H7 (cell line): ENCODE measurements at regions not wholly inside any gene's neighbourhood (a gene's known extent, or its start where the extent isn't known, plus 50 kb on each side); places are given as distances from the start of the nearest gene placed in this dataset.

Experiments
- DNase-seq: peaks from one replicate; pipeline ENCODE4 v3.0.0; 2012
- H3K27me3 ChIP-seq: 2 replicates; pipeline ENCODE4 v1.6.0; 2011; ENCODE audit warnings: mild to moderate bottlenecking, low read length; ENCODE audit not compliant: control insufficient read depth, insufficient read depth
- H3K36me3 ChIP-seq: replicated peaks from 2 replicates; pipeline ENCODE4 v1.5.1; 2011; ENCODE audit warnings: low read length; ENCODE audit not compliant: control insufficient read depth, insufficient read depth
- H3K4me3 ChIP-seq: 2 replicates; pipeline ENCODE4 v1.5.1; 2011; ENCODE audit warnings: low read depth, mild to moderate bottlenecking, control low read depth, low read length, moderate library complexity; ENCODE audit not compliant: insufficient read depth

DNA sequence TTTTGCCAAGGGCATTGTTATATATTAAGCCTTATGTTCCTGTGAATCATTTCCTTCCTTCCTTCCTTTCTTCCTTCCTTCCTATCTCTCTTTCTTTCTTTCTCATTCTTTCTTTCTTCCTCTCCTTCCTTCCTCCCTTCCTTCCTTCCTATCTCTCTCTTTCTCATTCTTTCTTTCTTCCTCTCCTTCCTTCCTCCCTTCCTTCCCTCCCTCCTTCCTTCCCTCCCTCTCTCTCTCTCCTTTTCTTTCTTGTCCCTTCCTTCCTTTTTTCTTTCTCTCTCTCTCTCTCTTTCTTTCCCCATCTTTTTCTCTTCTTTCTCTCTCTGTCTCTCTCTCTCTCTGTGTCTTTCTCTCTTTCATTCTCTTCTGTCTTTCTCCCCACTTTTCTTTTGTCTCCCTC lies 226.6 kb downstream of the ETNK1 start:
- no peak for DNase-seq
- no peaks in the 10 kb centered on the region for H3K27me3 ChIP-seq
- no peaks in the 10 kb centered on the region for H3K36me3 ChIP-seq
- H3K4me3 ChIP-seq = no peak overlapping the region

DNA sequence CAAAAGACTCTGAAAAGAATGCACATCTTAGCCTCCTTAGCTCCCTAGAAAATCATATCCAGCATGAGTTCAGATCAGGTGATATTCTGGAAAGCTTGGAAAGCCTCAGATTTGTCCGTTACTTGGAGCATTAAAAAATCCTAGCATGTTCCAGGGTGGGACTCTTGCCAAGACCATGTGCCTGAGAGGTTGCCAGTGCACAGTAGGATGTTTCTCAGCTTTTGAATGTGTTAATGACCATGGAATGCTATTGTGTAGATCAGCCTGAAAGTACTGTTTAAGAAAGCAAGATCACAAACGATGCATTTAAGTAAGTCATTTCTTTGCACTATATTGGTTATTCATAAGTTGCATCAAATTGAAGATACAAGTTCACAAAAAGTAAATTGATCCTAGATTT lies 230.5 kb downstream of the ETNK1 start:
- no peak overlapping the region for H3K4me3 ChIP-seq
- H3K27me3 ChIP-seq = no peaks in the 10 kb centered on the region
- peak; percentile 6 for DNase-seq
- no peaks in the 10 kb centered on the region for H3K36me3 ChIP-seq

DNA sequence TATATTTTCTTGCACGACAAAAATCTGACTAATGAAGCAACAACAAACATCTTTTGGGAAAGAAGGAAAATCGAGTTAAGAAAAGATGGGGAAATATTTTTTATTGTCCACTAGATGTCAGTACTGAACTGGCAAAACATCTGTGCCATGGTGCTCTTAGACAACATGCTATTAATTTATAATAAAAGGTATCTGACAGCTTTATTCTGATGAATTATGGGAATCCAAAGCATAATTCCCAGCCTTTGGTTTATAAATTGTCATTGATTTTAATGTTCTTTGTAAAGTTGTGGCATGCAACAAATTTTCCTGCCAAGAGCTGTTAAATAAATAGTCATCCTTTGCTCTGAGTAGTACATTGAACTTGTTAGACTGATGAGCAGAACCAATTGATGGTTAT lies 231.2 kb downstream of the ETNK1 start:
- DNase-seq = no peak
- Histone ChIP-seq H3K27me3 (no peaks in the 10 kb centered on the region), H3K36me3 (no peaks in the 10 kb centered on the region), H3K4me3 (no peak overlapping the region)

DNA sequence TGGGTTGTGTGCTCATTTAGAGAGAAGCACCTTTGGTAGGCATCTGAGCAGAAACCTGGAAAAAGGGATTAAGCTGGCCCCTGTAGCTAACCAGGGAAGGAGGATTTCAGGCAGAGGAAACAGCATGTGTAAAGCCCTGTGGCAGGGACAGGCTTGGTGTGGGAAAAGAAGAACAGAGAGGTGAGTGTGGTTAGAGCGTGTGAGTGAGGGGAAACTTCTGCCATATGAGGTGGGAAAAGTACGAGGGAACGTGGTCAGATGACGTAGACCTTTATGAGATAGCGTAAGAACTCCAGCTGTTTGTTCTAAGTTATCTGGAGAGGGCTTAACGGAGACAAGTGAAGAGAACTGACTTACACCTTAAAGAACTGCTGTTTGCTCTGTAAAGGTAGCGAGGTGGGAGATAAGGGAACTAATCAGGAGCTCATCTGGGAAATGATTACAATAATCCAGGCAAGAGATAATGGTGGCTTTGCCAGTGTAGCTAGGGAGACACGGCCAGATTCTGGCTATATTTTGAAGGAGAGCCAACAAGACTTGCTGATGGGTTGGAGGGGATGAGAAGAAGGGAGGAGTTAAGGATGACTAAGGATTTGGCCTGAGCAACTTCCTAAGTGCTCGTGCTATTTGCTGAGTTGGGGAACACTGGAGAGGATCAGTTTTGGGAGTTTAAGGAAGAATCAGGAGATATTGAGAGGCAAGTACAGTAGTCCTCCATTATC lies 234.0 kb downstream of the ETNK1 start:
- Histone ChIP-seq H3K36me3 (no peaks in the 10 kb centered on the region), H3K4me3 (no peak overlapping the region), H3K27me3 (no peaks in the 10 kb centered on the region)
- no peak for DNase-seq

DNA sequence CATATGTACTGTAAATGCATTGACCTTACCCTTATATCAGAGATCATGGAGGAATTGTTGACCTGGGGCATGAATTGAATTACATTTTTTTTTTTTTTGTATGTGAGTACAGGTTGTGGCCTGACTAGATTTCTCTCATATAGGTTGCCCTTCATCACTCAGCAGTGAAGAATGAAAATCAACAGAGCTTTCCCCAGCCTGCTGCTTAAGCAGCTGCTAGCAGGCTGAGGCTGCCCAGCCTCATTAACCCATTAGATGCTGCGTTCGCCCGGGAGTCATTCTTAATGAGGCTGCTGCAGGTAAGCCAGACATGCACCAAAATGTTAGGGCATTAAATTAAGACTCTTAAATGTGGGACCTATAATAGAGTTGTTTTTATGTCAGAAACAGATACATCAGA lies 236.0 kb downstream of the ETNK1 start:
- DNase-seq = no peak
- Histone ChIP-seq H3K27me3 (no peaks in the 10 kb centered on the region), H3K36me3 (no peaks in the 10 kb centered on the region), H3K4me3 (no peak overlapping the region)

DNA sequence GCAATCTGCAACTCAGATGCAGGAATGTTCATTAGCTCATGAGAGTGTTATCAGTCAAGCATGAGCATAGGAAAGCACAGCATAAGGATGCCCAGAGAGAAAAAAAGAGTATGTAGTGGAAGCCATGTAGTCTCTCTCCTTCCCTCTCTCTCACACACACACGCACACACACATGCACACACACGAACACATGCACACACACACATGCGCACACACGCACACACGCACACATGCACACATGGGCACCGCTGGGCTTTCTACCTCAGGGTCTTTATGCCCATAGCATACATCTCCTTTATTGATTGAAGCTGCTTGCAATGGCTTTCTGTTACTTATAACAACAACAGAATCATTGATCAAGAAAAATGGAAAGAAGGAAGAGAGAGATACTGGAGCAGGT lies 240.9 kb downstream of the ETNK1 start:
- Histone ChIP-seq H3K36me3 (no peaks in the 10 kb centered on the region), H3K27me3 (no peaks in the 10 kb centered on the region), H3K4me3 (no peak overlapping the region)

DNA sequence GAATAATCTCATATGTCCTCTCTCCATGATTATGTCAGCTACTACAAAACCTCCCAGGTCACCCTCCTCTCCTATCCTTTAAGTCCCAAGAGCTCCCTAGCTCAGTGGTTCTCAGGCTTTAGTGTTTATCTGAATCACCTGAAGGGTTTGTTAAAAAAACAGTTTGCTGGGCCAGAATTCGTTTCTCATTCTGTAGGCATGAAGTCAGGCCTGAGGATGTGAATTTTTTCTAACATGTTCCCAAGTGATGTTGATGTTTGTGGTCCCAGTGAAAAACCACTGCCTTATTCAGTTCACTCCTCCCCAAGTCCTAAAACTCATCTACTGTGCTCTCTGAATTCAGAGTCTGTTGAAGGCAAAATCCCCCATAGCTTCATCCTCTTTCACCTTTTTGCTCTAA lies 241.4 kb downstream of the ETNK1 start:
- DNase-seq = no peak
- H3K36me3 ChIP-seq = no peaks in the 10 kb centered on the region
- H3K27me3 ChIP-seq = no peaks in the 10 kb centered on the region
- H3K4me3 ChIP-seq = no peak overlapping the region

More for the DNA sequence above, 240.9 kb downstream of the ETNK1 start:
- DNase-seq = no peak

DNA sequence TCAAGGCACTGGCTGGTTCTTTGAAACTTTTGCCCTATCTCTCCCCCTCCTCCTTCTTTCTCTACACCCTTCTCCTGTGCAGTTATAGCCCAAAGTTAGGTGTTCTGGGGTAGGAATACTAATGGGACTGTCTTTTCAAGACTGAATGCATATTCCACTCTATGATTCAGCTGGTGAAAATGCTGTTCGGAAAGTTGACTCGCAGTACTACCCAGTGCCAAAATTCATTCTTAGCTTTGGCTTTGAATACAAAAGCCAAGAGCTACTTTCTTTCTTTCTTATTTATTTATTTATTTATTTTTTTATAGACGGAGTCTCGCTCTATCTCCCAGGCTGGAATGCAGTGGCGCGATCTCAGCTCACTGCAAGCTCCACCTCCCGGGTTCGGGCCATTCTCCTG lies 249.2 kb downstream of the ETNK1 start:
- Histone ChIP-seq H3K36me3 (no peaks in the 10 kb centered on the region), H3K27me3 (no peaks in the 10 kb centered on the region), H3K4me3 (no peak overlapping the region)
- no peak for DNase-seq

DNA sequence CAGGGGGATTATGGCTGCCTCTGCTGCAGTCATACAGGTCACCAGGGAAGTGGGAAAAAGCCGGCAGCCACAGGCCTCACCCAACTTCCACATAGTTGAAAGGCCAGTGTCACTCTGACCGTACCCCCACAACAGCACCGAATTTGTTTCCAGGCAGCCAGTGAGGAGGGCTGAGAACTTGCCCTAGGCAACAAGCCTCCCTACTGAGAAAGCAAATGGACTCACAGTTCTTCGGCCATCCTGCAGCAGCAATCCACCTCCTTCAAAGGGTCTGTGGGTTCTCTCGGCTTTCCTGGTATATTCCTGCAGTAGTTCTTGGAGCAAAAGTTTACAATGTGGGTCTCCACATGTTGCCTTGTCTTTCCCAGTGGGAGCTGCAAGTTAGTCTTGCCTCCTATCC lies 251.3 kb downstream of the ETNK1 start:
- no peak for DNase-seq
- no peaks in the 10 kb centered on the region for H3K36me3 ChIP-seq
- no peak overlapping the region for H3K4me3 ChIP-seq
- no peaks in the 10 kb centered on the region for H3K27me3 ChIP-seq

DNA sequence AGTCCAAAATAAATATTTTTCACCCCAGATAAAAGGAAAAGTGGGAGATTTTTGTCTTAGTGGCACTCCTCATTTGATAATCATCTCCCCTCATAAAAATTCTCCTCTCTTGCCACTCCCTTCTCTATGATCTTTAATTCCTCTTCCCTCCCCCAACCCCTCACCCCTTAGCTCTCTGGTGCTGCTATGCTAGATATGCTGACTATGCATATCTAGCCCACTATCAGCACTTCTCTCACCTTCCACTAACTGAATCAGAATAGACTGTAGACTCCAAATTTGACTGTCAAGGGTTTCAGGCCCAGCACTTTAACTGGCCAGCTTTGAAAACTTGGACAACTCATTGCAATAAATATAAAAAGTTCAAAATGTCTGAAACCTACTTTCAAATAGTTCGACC lies 254.2 kb downstream of the ETNK1 start:
- Histone ChIP-seq H3K27me3 (no peaks in the 10 kb centered on the region), H3K36me3 (no peaks in the 10 kb centered on the region), H3K4me3 (no peak overlapping the region)
- no peak for DNase-seq

DNA sequence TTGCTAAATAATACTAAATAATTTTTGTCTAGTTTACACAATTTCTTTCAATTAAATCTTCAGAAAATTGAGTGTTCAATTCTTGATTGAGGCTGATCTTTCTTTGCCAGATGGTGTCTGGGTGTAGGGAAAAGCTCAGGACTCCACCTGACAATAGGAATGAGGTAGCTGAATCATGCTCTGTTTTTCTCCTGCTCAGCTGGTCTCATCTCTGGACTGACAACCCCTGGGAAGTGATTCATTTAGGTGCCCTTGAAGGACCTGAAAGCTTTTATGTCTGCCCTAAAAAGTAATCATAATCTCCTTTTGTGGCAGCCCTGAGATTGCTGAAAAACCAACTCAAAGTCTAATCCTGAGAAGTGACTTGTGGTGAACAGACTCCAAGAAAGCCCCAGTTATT lies 255.4 kb downstream of the ETNK1 start:
- no peaks in the 10 kb centered on the region for H3K36me3 ChIP-seq

DNA sequence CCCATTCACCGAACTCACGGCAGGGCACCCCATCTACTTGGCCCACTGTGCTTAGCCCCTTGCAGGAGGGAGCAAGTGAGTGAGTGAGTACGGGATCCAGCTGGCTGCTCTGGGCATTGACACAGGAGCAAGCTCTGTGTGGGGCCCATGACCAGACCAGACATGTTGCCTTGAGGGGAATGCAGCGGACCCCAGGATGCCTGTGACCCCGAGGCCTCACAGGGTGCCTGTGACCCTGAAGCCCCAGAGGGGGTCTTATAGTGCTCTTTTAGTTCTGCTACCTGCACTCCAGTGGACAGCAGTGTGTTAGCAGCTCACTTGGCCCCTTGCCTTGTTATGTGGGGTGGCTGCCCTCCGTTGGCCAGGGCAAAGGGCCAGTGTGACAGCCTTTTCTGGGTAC lies 255.8 kb downstream of the ETNK1 start:
- no peaks in the 10 kb centered on the region for H3K27me3 ChIP-seq
- no peak overlapping the region for H3K4me3 ChIP-seq
- DNase-seq = no peak
- H3K36me3 ChIP-seq = no peaks in the 10 kb centered on the region

More for the DNA sequence above, 255.4 kb downstream of the ETNK1 start:
- DNase-seq = no peak
- no peak overlapping the region for H3K4me3 ChIP-seq
- H3K27me3 ChIP-seq = no peaks in the 10 kb centered on the region

DNA sequence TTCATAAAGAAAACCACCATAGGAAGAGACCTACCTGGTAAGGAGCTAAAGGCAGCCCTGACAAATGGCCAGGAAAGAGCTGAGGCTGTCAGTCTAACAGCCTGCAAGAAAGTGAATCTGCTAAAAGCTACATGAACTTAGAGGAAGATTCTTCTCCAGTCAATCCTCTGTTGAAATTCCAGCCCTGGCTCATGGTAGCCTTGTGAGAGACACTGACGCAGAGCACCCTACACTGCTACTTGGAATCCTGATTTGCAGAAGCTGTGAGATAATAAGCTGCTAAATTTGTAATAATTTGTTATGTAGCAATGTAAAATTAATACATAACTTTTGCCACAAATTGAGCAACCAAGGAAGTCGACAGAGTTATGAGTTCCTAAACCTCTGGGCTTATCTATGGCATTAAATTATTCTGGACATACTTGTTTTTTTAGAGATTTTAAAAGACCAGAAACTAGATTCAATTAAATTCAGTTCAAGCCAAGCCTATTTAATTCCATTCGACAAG lies 257.0 kb downstream of the ETNK1 start:
- Histone ChIP-seq H3K4me3 (no peak overlapping the region), H3K27me3 (no peaks in the 10 kb centered on the region), H3K36me3 (no peaks in the 10 kb centered on the region)
- DNase-seq = no peak

DNA sequence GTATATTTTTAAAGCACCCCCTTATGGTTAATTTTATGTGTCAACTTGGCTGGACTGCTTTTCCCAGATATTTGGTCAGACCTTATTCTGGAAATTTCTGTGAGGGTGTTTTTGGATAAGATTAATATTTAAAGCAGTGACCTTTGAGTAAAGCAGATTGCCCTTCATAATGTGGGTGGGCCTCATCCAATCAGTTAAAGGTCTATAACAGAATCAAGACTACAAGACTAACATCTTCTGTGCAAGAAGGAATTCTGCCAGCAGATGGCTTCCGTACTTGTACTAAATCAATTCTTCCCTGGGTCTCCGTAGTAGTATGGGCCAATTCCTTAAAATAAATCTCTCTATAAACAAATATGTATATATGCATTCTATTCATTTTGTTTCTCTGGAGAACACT lies 257.6 kb downstream of the ETNK1 start:
- Histone ChIP-seq H3K36me3 (no peaks in the 10 kb centered on the region), H3K27me3 (no peaks in the 10 kb centered on the region), H3K4me3 (no peak overlapping the region)
- DNase-seq = no peak

DNA sequence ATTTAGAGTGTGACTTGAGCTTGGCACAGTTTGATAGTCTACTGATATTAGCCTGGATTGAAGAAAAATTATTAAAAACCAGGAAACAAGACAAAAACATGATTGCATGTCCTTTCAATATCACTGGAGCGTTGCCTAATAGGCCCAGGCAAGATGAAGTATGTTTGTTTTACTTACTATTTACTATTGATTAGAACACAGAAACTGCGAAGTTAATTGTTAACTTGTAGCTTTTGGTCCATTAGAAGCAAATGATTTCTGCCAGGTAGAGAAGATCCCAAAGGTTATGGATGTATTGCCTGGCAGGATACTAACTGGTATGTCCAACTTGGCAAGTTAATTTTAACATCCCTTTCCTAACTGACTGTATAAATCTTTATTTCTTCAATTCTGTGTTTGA lies 268.9 kb downstream of the ETNK1 start:
- DNase-seq = no peak
- Histone ChIP-seq H3K4me3 (no peak overlapping the region), H3K27me3 (no peaks in the 10 kb centered on the region), H3K36me3 (no peaks in the 10 kb centered on the region)

DNA sequence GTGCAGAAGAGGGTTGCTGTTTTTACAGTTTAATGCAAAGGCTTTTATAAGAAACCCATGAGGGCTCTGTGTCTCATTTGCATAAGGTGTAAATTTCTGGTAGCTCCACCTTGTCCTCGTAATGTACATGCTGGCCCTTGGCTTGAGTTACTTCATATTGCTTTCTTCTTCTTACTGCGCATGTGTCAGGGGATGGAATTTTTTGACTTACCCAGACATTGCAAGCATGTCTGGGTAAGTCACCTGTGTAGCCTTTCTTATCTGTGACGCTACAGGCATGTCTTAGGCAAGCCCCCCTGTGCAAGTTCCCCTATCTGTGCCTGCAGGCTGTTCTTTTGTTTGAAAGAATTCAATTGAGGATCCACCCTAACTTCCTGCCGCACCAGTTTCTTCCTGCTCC lies 274.2 kb downstream of the ETNK1 start:
- H3K36me3 ChIP-seq = no peaks in the 10 kb centered on the region
- H3K4me3 ChIP-seq = no peak overlapping the region
- no peaks in the 10 kb centered on the region for H3K27me3 ChIP-seq
- DNase-seq = no peak
